IPS-15b (cell line): ENCODE measurements at regions not wholly inside any gene's neighbourhood (a gene's known extent, or its start where the extent isn't known, plus 50 kb on each side); places are given as distances from the start of the nearest gene placed in this dataset.
A peak's percentile ranks its signal among the peaks of the same experiment; 100 is the strongest.
"Not testable (repeated sequence)": the region's sequence is repeated elsewhere in the genome, so short reads cannot be mapped to it uniquely, and the experiment has no call there.

Source experiments
- H3K27me3 ChIP-seq: one replicate; pipeline ENCODE4 v1.6.1; 2013; ENCODE audit warnings: low read length; ENCODE audit not compliant: control insufficient read depth, insufficient read depth
- H3K36me3 ChIP-seq: one replicate; pipeline ENCODE4 v1.6.1; 2013; ENCODE audit warnings: low read length; ENCODE audit not compliant: control insufficient read depth, insufficient read depth
- H3K4me1 ChIP-seq: one replicate; pipeline ENCODE4 v1.6.1; 2013; ENCODE audit warnings: mild to moderate bottlenecking, low read length; ENCODE audit not compliant: control insufficient read depth, insufficient read depth
- H3K4me3 ChIP-seq: one replicate; pipeline ENCODE4 v1.5.1; 2013; ENCODE audit warnings: low read depth, low read length
- H3K9ac ChIP-seq: one replicate; pipeline ENCODE4 v1.6.1; 2013; ENCODE audit warnings: low read depth, mild to moderate bottlenecking, low read length
- H3K9me3 ChIP-seq: one replicate; pipeline ENCODE4 v1.6.1; 2013; ENCODE audit warnings: mild to moderate bottlenecking, low read length; ENCODE audit not compliant: control insufficient read depth, insufficient read depth

DNA sequence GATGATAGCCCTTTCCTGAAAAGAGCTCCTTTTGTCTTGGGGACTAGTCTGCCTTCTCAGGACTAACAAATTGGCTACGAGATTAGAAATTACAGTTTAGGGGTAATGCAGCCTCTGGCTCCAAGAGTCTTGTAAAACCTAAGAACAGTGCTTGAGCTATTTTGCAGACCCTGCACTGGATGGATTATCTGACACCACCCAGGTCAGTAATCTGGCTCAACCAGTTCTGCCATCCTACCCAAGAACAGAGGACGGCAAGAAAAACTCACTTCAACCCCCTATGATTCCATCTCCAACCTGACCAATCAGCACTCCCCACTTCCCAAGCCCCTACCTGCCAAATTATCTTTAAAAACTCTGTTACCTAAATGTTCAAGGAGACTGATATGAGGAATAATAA is 225.1 kb downstream of the FAM47A start:
- Histone ChIP-seq H3K4me3 (no peak overlapping the region), H3K9me3 (no peaks in the 10 kb centered on the region)

DNA sequence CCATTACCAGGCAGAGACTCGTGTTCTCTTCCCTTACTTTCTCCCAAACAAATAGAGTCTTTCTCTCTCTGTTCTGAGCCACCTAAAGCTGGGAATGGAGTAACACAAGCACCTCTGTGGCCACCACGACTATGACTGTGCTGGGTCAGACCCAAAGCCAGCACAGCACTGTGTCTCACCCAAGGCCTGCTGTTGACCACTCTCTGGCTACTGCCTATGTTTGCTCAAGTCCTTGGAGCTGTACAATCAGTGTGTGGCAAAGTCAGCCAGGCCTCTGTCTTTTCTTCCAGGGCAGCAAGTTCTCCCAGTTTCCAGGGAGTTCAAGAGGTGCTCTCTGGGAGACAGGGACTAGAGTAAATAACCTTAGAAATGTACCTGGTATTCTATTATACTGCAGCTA is 239.4 kb downstream of the FAM47A start:
- Histone ChIP-seq H3K4me3 (no peak overlapping the region), H3K9me3 (no peaks in the 10 kb centered on the region), H3K36me3 (no peaks in the 10 kb centered on the region), H3K27me3 (no peaks in the 10 kb centered on the region), H3K9ac (no peak overlapping the region), H3K4me1 (no peaks in the 10 kb centered on the region)

More for the DNA sequence above, 225.1 kb downstream of the FAM47A start:
- Histone ChIP-seq H3K9ac (no peak overlapping the region), H3K27me3 (no peaks in the 10 kb centered on the region), H3K4me1 (peaks cover 35% of the 10 kb centered on the region), H3K36me3 (no peaks in the 10 kb centered on the region)

DNA sequence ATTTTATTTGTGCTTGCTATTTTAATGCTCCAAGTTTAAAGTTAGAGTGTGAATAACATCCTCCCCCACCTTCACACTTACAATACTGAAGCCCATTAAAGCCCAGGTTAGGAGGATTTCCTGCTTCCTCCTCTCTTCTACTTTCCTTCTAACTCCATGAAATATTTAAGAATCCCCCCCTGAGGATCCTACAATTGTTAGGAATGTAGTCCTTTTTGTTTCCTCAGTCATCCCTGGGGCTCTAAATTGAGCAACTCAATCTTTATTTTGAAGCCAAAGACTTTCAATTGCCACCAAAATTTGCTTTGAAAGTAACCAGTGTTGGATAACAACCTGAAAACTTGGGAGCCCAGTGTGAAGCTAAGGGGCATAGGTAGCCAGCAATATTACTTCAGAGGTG is 276.9 kb downstream of the FAM47A start:
- no peaks in the 10 kb centered on the region for H3K36me3 ChIP-seq
- peaks cover 13% of the 10 kb centered on the region for H3K4me1 ChIP-seq
- H3K9me3 ChIP-seq: no peaks in the 10 kb centered on the region
- H3K27me3 ChIP-seq: no peaks in the 10 kb centered on the region
- no peak overlapping the region for H3K9ac ChIP-seq
- H3K4me3 ChIP-seq: no peak overlapping the region

DNA sequence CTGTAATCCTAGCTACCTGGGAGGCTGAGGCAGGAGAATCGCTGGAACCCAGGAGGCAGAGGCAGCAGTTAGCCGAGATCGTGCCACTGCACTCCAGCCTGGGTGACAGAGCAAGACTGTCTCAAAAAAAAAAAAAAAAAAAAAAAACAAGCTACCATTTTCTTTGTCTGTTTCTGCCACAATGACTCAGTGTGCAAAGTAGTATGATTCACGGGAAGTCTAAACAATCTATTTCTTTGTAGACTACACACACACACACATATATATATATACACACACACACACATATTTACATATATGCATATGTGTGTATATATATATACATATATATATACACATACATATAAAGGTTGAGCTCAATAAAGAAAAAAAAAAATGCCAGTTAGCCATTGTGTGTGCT is 280.0 kb downstream of the FAM47A start:
- not testable (repeated sequence) for H3K9ac ChIP-seq, H3K36me3 ChIP-seq, H3K9me3 ChIP-seq, H3K4me3 ChIP-seq, H3K27me3 ChIP-seq
- peaks cover 13% of the 10 kb centered on the region for H3K4me1 ChIP-seq

DNA sequence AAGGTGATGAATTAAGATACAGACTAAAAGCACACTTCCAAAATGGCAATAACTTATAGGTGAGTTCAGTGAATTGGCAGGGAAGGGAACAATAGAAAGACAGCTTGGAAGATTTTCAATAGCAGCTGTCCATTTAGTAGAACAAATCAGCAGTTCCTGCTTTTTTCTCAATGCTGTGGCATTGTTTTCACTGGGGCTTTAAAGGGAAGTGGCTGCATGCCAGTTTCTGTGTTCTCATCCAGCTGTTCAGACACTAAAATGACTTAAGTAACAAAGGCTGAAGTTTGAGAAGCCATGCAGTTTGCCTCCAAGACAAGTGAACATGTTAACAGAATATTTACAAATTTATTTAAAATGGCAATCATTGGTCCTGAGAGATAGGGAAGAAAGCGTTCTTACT is 291.9 kb downstream of the FAM47A start:
- no peaks in the 10 kb centered on the region for H3K4me1 ChIP-seq
- no peaks in the 10 kb centered on the region for H3K27me3 ChIP-seq
- no peaks in the 10 kb centered on the region for H3K9me3 ChIP-seq
- H3K4me3 ChIP-seq: no peak overlapping the region
- no peak overlapping the region for H3K9ac ChIP-seq
- H3K36me3 ChIP-seq: no peaks in the 10 kb centered on the region

DNA sequence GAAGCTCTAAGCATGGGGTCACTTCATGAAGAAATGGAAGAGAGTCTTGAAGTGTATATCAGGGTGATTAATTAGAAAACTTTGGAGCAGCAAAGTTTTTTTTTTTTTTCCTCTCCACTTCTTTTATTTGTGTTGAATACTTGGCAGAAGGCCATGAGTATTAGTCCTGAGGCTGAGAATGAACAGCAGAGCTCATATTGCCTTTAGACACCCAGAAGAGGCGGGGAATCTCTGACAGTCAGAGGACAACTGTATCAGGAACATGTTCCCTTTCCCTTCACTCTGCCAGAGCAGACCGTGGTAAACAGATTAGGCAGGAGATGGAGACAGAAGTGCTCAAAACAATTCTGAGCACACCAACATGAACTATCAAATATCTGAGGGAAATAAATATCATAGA is 300.9 kb downstream of the FAM47A start:
- H3K9ac ChIP-seq: no peak overlapping the region
- H3K9me3 ChIP-seq: no peaks in the 10 kb centered on the region
- H3K4me1 ChIP-seq: peaks cover 7% of the 10 kb centered on the region
- no peak overlapping the region for H3K4me3 ChIP-seq
- H3K27me3 ChIP-seq: no peaks in the 10 kb centered on the region
- H3K36me3 ChIP-seq: no peaks in the 10 kb centered on the region

DNA sequence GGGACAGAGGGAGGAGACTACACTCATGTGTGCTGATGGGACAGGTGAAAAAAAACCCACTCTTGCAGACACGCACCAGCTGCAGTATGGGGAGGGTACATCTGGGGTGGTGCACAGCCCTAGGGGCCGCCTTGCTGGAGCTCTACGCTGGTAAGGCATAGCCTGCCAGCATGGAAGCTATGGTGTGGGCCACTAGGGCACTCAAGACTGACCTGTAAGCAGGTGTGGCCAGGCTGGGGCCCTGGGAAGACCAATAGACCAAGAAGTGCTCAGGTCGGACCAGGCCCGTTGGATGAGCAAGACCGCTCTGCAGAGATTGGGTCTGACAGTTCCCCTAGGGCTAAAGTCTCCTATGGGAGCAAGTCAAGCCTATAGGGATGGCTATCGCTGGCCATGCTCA is 314.8 kb downstream of the FAM47A start:
- H3K9me3 ChIP-seq: no peaks in the 10 kb centered on the region
- H3K4me3 ChIP-seq: no peak overlapping the region
- H3K27me3 ChIP-seq: no peaks in the 10 kb centered on the region
- H3K36me3 ChIP-seq: no peaks in the 10 kb centered on the region
- no peaks in the 10 kb centered on the region for H3K4me1 ChIP-seq
- H3K9ac ChIP-seq: no peak overlapping the region

DNA sequence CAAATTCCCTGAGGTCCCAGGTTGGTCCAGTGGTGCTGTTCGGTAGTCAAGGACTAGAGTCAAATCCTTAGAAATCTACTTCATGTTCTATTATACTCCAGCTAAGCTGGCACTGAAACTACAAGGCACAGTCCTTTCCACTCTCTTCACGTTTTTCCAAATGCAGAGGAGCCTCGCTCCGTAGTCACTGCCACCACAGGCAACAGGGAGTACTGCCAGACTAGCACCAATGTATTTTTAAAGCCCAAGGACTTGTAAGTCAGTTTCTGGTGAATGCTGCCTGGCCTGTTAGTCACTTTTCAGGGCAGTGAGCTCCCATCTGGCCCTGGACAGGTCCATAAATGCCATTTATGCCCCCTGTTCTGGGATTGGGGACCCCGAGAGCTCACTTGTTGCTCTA is 323.5 kb downstream of the FAM47A start:
- Histone ChIP-seq H3K9ac (no peak overlapping the region), H3K4me1 (no peaks in the 10 kb centered on the region), H3K9me3 (no peaks in the 10 kb centered on the region), H3K36me3 (no peaks in the 10 kb centered on the region), H3K4me3 (no peak overlapping the region), H3K27me3 (no peaks in the 10 kb centered on the region)

DNA sequence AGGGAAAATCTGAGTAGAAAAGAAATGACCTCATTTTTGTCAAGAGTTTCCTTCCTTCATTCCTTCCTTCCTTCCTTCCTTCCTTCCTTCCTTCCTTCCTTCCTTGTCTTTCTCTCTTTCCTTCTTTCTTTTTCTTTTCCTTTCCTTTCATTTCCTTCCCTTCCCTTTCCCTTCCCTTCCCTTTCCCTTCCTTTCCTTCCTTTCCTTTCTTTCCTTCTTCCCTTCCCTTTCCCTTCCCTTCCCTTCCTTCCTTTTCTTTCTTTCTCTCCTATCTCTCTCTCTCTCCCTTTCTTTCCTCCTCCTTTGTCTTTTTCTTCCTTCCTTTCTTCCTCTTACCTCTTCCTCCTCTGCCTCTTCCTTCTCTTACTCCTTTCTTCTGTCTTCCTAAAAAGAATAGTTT is 347.6 kb downstream of the FAM47A start:
- H3K4me3 ChIP-seq: no peak overlapping the region
- H3K4me1 ChIP-seq: peaks cover 19% of the 10 kb centered on the region
- H3K9me3 ChIP-seq: no peaks in the 10 kb centered on the region
- H3K27me3 ChIP-seq: no peaks in the 10 kb centered on the region
- no peaks in the 10 kb centered on the region for H3K36me3 ChIP-seq
- no peak overlapping the region for H3K9ac ChIP-seq

DNA sequence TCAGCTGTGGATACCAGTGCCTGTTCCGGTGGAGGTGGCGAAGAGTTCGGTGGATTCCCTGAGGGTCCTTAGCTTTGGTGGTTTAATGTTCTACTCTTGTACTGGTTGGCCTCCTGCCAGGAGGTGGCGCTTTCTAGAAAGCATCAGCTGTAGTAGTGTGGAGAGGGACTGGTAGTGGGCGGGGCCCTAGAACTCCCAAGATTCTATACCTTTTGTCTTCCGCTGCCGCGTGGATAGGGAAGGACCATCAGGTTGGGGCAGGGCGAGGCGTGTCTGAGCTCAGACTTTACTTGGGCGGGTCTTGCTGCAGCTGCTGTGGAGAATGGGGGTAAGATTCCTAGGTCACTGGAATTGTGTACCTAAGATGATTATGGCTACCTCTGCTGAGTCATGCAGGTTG is 390.3 kb downstream of the FAM47A start:
- no peaks in the 10 kb centered on the region for H3K27me3 ChIP-seq
- H3K4me3 ChIP-seq: peak overlapping the region; percentile 87
- peak overlapping the region; percentile 85 for H3K9ac ChIP-seq
- H3K9me3 ChIP-seq: no peaks in the 10 kb centered on the region
- H3K36me3 ChIP-seq: no peaks in the 10 kb centered on the region
- H3K4me1 ChIP-seq: no peaks in the 10 kb centered on the region

DNA sequence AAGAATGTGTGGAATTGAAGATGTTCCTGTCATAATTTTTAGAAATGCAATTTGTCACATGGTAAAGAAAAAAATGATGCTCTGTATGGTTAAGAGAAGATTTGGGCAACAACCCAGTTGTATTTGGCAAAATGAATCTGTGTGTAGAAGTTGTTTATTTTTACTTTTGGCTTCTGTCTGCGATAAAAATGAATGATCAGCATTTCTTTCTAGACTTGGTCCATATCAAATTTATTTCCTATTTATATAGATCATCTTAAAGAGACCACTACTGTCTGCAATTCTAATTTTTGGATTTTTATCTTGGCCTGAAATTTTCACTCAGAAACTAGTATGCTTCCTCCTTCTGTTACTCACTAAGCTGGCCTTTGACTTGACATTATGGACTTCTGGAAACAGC is 396.9 kb downstream of the FAM47A start:
- H3K27me3 ChIP-seq: no peaks in the 10 kb centered on the region

DNA sequence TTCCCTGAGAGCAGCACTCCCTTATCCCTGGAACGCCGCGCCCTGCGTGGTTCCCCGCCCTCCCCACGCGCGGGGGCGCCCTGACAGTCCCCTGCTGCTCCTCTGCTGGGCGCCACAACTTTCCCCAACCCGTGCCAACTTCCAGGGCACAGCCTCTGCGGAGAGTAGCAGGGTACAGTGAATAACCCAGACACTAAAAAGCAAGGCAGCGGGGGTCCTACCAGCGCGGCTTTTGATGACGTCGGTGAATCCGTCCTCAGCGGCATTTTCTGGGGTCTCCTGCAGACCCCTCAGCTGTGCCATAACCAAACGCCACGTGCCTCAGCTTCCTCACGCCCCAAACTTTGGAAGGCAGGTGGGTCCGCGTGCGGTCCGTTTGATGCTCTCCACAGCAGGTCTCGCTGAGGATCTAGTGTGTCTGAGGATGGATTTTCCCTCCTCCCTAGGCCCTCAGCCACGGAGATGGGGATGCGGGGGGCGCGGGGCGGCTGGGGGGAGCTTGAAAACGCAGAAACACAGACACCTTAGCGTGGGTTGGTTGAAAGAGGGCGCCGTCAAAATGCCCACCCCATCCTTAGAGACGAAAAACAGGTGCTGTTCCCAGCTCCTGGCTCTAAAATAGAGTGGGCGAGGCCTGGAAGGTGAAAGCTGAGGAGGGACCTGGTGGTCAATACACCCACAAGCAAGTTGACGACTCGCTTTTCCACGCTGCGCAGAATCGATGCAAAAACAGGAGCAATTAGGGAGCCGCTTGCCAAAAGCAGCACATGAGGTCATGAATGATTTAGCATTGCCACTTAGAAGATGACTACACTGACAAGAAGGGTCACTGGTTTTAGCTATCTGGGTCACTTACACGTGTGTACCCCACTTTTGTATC is 405.6 kb downstream of the FAM47A start:
- Histone ChIP-seq H3K27me3 (peaks cover 32% of the 10 kb centered on the region), H3K9me3 (no peaks in the 10 kb centered on the region), H3K4me3 (peak overlapping the region; percentile 85), H3K9ac (no peak overlapping the region), H3K36me3 (no peaks in the 10 kb centered on the region), H3K4me1 (peaks cover 2% of the 10 kb centered on the region)

More for the DNA sequence above, 396.9 kb downstream of the FAM47A start:
- H3K9me3 ChIP-seq: no peaks in the 10 kb centered on the region
- H3K4me3 ChIP-seq: no peak overlapping the region
- H3K9ac ChIP-seq: no peak overlapping the region
- H3K4me1 ChIP-seq: peaks cover 2% of the 10 kb centered on the region
- H3K36me3 ChIP-seq: no peaks in the 10 kb centered on the region
